GM19452 (cell line): ENCODE measurements at regions not wholly inside any gene's neighbourhood (a gene's known extent, or its start where the extent isn't known, plus 50 kb on each side); places are given as distances from the start of the nearest gene placed in this dataset.

Experiments
- ATAC-seq: cut with Tn5 transposase; IDR thresholded peaks from one replicate; pipeline ENCODE4 v1.9.1; 2021; ENCODE audit not compliant: unreplicated experiment

- no peak for ATAC-seq
These were observed 130.6 kb downstream of the ERMARD start for GRCh38 chr6:169881976-169882375.

DNA sequence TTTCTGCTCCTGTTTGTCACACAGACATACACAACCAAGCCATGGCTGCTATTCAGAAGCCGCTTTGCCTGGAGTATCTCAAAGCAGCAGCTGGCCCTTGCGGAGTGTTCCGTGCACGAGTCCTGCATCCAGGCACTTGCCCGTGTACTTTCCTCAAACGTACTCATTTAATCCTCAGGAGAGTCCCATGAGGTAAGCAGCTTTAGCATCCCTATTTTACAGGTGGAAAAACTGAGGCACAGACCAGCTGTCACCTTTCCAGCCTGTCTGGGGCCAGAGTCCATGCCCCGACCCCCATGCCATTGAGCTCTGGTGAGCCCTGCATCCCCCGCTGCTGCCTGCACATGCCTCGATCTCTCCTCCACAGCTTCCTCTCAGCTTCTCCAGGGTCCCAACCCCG lies 130.0 kb downstream of the ERMARD start:
- no peak for ATAC-seq

- ATAC-seq, result no peak
These were observed 129.1 kb downstream of the ERMARD start for GRCh38 chr6:169880516-169880915.

GRCh38 chr6:169869301-169869700 lies 117.9 kb downstream of the ERMARD start:
- no peak for ATAC-seq

DNA sequence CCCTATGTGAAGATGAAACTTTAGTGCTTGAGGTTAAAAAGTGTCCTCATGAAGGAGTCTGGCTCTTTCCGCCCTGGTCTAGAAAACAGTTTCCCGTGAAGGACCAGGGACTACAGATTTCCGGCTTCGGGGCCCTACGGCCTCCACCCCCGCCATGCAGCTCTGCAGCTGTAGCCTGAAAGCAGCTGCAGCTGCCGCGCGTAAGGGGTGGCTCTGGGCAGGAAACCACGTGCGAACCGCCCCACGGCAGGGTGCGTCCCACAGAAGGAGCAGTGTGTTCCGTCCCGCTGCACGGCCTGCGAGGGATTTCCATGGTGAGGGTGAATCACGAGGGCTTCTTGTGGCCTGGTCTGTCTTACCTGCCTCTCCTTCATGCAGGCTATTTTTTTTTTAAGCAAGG lies 117.0 kb downstream of the ERMARD start:
- peak; percentile 98 for ATAC-seq

DNA sequence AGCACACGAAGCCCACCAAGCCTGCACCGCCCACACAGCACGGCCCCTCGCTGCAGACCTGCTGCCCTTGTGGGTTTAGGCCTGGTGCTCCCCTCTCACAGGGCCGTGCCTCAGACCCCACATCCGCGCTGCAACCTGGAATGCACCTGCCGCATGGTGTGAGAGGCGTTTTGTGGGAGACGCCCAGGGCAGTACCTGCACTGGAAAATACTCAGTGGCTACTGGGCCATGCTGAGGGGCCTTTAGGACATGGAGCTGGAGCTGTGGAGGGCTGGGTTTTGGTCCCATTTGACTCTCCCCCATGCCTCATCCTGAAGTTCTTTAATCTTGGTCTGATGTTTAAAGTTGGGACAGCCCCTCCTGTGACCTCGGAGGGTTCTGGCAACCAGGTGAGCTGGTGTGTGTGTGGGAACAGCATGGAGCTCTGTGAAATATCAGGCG lies 116.3 kb downstream of the ERMARD start:
- ATAC-seq, result no peak

DNA sequence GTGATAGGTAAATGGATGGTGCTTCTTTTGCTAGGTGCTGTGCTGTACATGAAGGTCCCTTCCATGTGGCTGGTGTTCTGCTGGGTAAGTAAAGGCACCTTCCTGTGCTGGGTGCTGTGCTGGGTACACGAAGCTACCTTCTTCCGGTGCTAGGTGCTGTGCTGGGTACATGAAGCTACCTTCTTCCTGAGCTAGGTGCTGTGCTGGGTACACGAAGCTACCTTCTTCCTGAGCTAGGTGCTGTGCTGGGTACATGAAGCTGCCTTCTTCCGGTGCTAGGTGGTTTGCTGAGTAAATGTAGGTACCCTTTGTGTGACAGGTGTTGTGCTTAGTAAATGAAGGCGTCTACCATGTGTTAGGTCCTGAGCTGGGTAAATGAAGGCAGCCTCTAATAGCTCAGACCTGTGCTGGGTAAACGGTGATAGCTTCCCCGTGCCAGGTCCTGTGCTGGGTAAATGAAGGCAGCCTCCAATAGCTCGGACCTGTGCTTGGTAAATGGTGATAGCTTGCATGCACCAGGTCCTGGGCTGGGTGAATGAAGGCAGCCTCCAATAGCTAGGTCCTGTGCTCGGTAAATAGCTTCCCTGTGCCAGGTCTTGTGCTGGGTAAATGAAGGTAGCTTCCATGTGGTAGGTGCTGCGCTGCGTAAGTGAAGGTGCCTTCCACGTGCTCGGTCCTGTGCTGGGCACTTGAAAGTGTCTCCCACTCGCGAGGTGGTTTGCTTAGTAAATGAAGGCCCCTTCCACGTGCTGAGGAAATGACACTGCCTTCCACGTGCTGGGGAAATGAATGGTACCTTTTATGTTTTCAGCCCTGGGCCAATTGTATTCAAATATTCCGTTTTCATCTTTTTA lies 115.5 kb downstream of the ERMARD start:
- ATAC-seq, result no peak

DNA sequence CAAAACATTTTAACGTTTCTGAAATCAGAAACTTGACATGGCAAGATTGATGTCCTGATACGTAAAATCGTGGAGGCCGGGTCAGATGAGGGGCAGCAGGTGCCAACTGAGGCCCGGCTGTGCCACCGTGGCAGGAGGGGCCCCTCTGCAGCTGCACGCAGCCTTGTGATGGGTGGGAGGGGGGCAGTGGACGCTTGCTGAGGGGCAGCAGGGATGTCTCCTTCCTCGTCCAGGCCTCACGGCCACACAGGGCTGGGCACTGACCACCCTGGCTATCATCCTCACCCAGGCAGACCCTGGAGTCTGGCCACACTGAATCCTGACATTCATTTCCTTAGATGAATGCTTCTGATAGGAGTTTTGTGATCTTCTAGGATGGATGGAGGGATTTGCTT lies 114.7 kb downstream of the ERMARD start:
- ATAC-seq, result no peak

GRCh38 chr6:169865346-169866139 lies 114.1 kb downstream of the ERMARD start:
- no peak for ATAC-seq

GRCh38 chr6:169864148-169865020 lies 113.0 kb downstream of the ERMARD start:
- ATAC-seq, result no peak

GRCh38 chr6:169863710-169864109 lies 112.3 kb downstream of the ERMARD start:
- ATAC-seq, result no peak

DNA sequence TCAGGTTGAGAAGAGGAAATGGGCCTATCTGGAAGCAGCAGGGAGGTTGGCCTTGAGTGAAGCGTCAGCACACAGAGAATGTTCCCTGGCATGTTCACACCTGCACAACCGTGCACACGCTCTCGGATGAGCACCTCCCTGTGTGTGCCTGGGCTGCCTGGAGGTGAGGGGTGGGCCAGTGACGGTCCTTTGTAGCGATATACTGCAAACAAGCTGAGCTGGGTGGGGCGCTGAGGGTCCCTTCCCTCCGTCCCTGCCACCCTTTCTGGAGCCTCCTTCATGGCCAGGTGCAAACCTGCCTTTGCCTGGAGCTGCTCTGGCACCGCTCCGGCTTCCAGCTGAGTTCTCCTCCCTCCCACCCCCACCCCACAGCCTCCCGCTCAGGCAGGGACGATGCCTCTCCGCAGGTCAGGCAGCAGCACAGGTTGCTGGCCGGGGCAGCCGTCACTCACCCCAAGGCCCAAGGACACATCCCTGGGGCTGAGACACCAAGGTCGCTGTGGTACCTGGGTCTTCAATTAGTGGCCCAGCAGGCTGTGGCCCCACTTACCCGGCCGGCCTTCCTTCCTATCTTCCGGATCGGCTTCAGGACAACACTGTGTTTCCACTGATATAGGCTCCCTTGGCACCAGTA lies 111.6 kb downstream of the ERMARD start:
- no peak for ATAC-seq

DNA sequence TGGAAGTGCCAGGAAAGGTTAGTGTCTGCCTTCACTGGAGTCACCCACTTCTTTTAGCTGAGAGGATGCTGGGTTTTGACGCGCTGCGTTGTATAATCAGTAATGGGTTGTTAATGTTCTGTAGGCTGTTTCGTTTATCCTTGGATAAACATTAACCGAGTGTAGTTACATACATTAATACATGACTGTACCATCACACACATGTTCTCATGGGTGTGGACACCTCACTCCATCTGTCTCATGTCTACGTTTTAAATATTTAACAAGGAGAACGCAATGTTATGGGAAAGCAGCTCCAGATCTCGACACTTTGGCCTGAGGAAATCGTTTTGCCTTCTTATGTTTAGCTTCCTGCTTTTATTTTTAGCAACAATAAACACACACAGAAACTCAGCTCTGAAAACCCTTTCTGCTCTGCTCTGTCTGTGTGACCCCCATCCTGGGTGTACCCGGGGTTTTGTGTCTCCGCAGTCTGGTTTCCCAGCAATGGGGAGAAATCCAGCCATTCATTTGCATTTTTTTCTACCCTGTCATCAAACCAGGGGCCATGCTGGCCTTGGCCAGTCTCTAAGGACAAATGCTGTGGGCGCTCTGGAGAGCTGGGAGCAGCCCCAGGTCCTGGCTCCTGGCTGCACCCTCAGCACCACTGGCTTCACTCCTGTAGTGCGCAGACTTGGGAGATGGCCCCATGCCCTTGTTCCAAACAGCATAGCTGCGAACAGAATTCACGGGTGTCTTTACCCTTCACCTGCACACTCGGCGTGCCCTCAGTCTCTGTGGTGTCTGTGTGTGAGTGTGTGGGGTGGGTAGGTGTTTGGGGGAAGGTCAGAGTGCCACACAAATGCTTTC lies 110.8 kb downstream of the ERMARD start:
- ATAC-seq, result no peak

DNA sequence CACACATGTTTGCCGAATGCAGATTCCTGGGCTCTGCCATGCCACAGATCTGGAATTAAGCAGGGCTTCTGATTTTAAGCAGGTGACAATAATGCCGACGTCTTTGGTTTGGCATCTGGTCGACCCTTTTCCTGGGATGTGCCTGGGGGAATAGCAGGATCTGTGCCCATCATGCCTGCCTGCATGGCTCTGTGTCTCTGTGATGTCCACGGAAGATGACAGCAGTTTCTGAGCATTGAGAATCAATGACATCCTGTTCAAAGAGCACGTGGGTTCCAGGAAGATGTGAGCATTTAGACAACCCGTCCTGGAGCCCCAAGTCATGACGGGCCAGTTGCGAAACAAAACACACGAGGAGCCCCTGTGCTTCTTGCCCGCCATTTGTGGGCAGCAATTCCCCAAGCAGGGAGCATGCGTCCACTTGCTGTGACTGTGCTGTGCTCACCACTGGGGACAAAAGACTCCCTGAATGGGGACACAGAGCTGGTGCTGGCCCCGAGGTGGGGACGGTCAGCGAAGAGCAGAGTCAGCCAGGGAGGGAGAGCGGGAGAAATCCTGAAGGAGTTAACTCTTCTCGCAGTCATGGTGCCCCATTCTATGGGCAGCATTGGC lies 110.1 kb downstream of the ERMARD start:
- ATAC-seq, result no peak

DNA sequence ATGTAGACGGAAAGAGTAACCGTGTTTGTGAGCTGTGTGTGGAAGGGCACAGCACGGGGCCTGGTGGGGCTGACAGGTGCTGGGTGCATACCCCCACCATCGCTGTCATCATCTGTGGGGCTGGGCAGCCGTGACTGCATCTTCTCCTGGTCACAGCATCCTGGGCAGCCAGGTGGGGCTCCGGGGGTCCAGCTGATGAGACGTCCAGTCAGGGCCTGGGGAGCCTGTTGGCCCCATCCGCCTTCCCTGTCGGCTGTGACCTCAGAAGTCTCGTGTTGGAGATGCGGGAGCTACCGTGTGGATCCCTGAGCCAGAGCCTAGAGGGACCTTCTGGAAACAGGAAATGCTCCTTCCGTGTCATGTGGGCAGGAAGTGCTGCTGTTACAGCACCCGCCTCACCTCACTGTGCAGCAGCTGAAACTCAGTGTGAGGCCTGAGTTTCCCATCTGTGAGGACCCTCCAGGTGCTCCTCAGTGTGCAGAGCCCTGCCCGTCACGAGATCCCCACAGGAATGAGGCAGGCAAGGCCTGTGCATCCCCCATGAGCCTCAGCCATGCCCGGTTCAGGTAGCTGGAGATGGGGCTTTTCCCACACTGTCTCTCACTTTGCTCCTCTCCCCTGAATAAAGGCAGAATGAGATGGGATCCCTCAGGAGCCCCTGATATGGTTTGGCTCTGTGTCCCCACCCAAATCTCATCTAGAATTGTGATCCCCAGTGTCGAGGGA lies 108.7 kb downstream of the ERMARD start:
- ATAC-seq, result no peak

DNA sequence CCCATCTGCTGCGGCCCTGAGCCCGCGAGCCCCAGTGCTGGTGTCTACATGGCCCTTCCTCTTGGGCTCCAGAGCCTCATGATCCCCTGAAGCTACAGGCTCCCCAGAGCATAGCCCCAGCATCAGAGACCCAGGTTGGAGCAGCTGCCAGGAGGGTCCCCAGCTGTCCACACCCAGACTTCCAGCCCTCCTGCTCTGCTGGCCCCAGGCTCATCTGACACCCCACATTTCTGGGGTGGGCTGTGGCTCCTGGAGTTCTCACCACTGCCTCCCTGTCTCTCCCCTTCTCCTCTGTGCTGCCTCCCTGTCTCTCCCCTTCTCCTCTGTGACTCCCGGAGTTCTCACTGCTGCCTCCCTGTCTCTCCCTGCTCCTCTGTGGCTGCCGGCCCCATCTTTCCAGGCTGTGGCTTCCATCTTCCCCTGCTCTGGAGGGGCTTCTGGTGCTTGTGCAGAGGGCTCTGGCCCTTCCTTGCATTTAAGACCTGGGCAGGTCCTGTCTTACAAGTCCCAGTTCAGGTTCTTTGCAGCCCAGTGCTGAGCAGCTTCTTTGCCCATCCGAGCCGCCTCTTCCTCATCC lies 108.1 kb downstream of the ERMARD start:
- no peak for ATAC-seq

DNA sequence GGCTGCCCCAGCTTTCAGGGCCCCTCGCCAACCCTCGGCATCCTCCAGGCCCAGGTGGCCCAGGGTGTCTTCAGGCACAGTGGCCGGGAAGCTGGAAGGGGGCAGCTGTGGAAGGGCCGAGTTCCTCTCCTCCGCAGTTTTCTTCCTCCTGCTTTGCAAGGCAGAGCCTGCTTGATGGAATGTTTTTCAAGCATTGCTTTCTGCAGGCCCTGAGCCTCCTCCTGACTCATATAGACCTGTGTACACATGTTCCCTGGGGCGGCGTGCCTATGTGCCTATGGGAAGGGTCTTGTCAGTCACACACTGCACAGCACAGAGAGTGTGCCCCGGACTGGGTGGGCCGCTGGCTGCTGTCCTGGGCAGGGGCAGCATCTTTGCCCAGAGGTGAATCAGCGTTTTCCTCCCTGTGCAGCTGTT lies 107.5 kb downstream of the ERMARD start:
- ATAC-seq, result no peak

DNA sequence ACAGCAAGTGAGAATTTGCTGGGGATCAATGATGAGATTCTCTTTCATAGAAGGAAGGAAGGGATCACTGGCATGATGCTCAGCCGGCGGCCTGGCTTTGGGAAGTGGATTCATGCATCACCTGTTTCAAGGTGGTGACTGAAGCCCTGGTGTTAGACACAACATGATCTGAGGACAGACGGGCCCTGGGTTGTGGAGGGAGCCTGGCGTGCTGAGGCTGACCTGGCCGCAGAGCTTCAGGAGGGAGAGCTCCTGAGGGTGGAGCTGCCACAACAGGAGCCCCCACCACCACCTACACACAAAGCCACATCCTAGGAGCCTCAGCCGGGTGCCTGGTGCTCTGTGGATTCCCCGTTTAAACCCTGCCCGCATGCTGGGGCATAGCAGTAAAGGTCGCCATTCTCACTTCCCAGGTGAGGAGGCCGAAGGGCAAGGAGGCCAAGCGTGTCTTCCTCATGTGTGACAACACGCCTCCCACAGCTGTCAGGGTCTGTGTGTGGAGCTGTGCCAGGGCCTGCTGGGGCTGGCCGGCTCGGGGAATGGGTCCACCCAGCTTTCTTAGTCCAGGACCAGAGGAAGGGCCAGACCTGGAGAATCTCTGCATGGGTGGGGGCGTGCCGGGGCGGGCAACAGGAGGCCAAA lies 107.0 kb downstream of the ERMARD start:
- no peak for ATAC-seq
